NB4 (cell line): ENCODE measurements at regions not wholly inside any gene's neighbourhood (a gene's known extent, or its start where the extent isn't known, plus 50 kb on each side); places are given as distances from the start of the nearest gene placed in this dataset.

Experiments used
- DNase-seq: peaks from one replicate; pipeline ENCODE4 v3.0.0; 2010; ENCODE audit warnings: low read depth
- H3K4me3 ChIP-seq: one replicate; pipeline ENCODE4 v1.5.1; 2011; ENCODE audit warnings: mild to moderate bottlenecking, low read depth, low read length, moderate library complexity
- MYC ChIP-seq: IDR thresholded peaks from 2 replicates; pipeline ENCODE4 v1.6.1; 2011; ENCODE audit warnings: low read depth, low read length
- POLR2A ChIP-seq: IDR thresholded peaks from 2 replicates; pipeline ENCODE4 v1.6.1; 2011; ENCODE audit warnings: mild to moderate bottlenecking; ENCODE audit not compliant: insufficient read length; ENCODE audit errors: extremely low read depth
- TF ChIP-seq, protein P1 (sequence below): IDR thresholded peaks from 2 replicates; pipeline ENCODE4 v1.6.1; 2011; ENCODE audit warnings: low read depth, low read length
- TF ChIP-seq, protein P2 (sequence below): IDR thresholded peaks from one replicate; pipeline ENCODE4 v1.5.1; 2012; ENCODE audit warnings: low read depth, low read length

DNA sequence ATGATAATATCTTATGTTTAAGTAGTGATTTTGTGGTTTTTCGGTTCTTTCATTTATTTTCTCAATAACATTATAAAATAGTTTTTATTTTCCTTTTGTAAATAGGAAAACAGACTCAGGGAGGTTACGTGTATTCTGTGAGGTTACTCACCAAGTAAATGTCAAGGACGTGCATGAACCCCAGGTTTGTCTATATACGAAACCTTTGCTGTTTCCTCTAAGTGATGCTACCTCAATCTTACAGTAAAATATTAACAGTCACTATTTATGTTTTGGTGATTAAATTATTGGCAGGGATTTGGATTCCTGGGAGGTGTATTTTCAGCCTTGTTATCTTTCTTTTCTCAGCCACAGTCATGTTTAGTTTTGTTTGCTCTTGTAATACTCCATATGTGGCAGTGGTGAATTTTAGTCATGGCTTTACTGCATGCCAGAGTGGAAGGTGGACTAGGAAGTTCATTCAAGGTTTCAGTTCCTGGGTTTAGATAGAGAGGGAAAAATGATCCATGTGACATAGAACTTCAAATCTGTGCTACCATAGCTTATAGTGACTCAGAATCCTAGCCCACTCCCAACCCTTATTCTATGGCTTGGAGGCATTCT lies 139.9 kb downstream of the ARL4A start:
- no peak overlapping the region for H3K4me3 ChIP-seq
- DNase-seq = no peak
- TF ChIP-seq POLR2A (no peak), MYC (no peak)
- TF ChIP-seq, protein P1, sequence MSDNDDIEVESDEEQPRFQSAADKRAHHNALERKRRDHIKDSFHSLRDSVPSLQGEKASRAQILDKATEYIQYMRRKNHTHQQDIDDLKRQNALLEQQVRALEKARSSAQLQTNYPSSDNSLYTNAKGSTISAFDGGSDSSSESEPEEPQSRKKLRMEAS = no peak
- TF ChIP-seq, protein P2, sequence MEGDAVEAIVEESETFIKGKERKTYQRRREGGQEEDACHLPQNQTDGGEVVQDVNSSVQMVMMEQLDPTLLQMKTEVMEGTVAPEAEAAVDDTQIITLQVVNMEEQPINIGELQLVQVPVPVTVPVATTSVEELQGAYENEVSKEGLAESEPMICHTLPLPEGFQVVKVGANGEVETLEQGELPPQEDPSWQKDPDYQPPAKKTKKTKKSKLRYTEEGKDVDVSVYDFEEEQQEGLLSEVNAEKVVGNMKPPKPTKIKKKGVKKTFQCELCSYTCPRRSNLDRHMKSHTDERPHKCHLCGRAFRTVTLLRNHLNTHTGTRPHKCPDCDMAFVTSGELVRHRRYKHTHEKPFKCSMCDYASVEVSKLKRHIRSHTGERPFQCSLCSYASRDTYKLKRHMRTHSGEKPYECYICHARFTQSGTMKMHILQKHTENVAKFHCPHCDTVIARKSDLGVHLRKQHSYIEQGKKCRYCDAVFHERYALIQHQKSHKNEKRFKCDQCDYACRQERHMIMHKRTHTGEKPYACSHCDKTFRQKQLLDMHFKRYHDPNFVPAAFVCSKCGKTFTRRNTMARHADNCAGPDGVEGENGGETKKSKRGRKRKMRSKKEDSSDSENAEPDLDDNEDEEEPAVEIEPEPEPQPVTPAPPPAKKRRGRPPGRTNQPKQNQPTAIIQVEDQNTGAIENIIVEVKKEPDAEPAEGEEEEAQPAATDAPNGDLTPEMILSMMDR = no peak

DNA sequence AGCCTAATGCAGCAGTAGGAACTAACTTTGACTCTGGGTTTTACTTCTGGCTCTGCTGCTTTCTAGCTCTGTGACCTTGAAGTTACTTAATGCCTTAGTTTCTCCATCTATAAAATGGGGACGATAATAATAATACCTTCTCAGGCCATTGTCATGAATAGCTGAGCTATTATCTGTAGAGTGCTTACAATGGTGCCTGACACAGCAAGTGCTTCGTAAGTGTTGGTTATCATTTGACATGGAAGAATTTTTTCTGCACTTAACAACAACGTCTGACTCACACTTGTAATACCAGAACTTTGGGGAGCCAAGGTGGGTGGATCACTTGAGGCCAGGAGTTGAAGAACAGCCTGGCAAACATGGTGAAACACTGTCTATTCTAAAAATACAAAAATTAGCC lies 140.5 kb downstream of the ARL4A start:
- DNase-seq = no peak
- no peak overlapping the region for H3K4me3 ChIP-seq
- TF ChIP-seq, protein P2 = no peak
- TF ChIP-seq, protein P1 = no peak
- no peak for TF ChIP-seq MYC
- TF ChIP-seq POLR2A = no peak

DNA sequence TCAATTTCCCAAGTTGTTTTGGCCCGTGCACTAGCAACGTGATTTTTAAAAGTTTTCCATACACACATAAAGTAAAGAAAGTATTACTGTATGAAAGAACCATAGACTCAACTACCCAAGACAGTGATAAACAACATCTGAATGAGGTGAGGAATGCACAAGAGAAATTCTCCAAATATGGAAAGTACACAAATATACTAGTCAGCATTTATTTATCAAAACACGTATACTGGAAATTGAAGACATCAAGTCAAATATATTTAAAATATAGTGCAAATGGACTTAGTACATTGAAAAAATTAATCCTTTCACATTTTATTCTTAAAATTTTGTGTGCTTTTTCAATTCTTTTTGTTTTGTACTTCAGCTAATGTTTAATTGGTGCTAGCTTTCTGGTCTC lies 143.6 kb downstream of the ARL4A start:
- TF ChIP-seq, protein P2 = no peak
- TF ChIP-seq MYC (no peak), POLR2A (no peak)
- TF ChIP-seq, protein P1 = no peak
- H3K4me3 ChIP-seq = no peak overlapping the region
- DNase-seq = no peak

DNA sequence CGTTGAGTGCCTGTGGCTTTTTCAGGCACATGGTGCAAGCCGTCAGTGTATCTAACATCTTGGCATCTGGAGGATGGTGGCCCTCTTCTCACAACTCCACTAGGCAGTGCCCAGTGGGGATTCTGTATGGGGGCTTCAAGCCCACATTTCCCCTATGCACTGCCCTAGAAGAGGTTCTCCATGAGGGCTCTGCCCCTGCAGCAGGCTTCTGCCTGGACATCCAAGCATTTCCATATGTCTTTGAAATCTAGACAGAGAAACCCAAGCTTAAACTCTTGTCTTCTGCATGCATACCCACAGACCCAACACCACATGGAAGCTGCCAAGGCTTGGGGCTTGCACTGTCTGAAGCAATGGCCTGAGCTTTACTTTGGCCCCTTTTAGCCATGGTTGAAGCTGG lies 146.4 kb downstream of the ARL4A start:
- no peak for TF ChIP-seq MYC
- TF ChIP-seq POLR2A = no peak
- TF ChIP-seq, protein P2 = no peak
- TF ChIP-seq, protein P1 = no peak
- no peak for DNase-seq
- no peak overlapping the region for H3K4me3 ChIP-seq

DNA sequence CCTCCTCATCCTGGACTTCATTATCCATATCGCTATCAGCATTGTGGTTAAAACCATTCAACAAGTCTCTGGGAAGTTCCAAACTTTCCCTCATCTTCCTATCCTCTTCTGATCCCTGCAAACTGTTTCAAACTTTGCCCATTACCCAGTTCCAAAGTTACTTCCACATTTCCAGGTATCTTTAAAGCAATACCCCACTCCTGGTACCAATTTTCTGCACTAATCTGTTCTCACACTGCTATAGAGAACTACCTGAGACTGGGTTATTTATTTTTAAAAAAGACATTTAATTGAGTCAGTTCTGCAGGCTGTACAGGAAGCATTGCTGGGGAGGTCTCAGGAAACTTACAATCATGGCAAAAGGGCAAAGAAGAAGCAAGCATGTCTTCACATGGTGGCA lies 147.3 kb downstream of the ARL4A start:
- no peak overlapping the region for H3K4me3 ChIP-seq
- TF ChIP-seq, protein P1 = no peak
- TF ChIP-seq MYC (no peak), POLR2A (no peak)
- TF ChIP-seq, protein P2 = no peak
- no peak for DNase-seq
